ENCODE measurements at regions not wholly inside any gene's neighbourhood (a gene's known extent, or its start where the extent isn't known, plus 50 kb on each side); places are given as distances from the start of the nearest gene placed in this dataset.
"Not testable (repeated sequence)": the region's sequence is repeated elsewhere in the genome, so short reads cannot be mapped to it uniquely, and the experiment has no call there.

- no peak for DNase-seq (ENCODE audit: low read depth)
These were observed 139.6 kb downstream of the MYLK4 start for GRCh38 chr6:2611092-2611491.

- DNase-seq (ENCODE audit: low read depth), result no peak
These were observed 142.2 kb downstream of the MYLK4 start for GRCh38 chr6:2608503-2608902.

- DNase-seq (ENCODE audit: low read depth), result no peak
These were observed 150.4 kb downstream of the MYLK4 start for GRCh38 chr6:2600363-2600762.

DNA sequence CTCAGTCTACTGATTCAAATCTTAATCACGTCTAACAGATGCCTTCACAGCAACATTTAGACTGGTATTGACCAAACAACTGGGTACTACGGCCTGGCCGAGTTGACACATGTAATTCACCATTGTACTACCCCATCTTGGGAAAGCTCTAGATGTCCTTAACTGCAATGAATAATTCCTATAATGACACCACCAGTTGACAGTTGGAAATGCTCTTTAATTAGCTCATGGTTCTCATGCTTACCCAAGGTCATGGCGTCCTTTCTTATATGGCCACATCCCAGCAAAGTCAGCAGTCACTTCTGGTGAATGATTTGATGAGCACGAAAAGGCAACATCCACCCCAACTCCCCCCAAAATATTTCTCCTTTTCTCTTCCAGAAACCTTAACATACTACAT lies 150.9 kb downstream of the MYLK4 start:
- DNase-seq (ENCODE audit: low read depth), result no peak

DNA sequence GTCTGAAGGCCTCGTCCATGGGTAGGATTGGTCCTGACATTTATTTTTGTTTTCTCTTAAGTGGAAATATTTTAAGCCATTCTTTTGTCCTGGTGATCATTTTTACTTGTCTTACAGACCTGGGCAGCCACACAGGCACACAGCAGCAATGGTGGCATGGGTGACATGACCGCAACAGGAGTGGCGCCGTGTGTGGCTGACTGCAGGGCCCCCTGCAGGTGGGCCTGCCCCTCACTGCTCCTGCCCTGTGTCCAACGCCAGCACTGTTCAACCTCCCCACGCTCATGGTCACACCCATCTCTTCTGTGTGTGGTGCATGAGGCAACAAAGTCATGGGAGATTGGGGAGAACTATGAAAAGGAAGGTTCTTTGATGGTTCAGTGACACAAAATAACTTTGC lies 151.9 kb downstream of the MYLK4 start:
- no peak for DNase-seq (ENCODE audit: low read depth)

DNA sequence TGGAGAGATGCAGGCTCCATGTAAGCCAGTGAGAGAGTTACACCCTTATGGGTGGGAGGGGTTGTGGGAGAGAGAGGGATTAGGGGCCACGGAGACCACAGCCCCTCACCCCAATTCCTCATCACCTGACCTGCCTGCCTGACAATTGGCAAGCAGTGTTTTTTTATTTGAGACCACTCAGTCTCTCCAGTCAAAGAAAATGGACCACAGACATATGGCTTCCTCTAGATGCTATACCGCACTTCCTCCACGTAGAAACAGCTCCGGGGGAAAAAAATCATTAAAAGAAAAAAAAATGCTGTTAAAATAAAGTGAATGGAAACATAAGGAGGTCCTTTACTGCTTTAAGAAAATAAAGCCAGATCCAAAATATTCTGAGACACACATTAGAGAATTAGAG lies 152.7 kb downstream of the MYLK4 start:
- DNase-seq (ENCODE audit: low read depth), result no peak

DNA sequence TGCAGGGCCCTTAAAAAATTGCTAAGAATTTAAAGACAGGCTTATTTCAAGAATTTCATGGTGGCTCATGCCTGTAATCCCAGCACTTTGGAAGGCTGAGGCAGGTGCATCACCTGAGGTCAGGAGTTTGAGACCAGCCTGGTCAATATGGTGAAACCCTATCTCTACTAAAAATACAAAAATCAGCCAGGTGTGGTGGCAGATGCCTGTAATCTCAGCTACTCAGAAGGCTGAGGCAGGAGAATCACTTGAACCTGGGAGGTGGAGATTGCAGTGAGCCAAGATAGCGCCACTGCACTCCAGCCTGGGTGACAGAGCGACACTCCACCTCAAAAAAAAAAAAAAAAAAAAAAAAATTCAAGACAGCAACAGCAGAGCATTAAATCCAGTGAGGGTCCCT lies 153.3 kb downstream of the MYLK4 start:
- not testable (repeated sequence) for DNase-seq (ENCODE audit: low read depth)

DNA sequence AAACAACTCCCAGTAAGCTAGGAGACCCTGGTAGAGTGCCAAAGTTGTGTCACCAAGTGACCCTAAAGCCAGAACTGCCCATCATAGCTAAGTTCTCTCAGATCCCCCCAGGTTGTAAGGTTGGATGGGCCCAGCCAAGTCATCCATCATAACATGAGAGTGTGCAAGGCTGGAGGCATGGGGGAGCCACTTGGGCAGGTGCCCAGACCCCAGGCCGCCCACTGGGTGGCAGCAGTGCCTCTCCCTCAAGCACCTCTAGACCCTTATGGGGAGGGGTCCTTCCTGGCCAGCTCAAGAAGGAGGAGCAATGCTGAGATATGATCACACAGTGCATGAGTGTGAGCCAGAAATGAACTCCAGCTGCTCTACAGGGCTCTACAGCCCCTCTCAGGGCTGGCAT lies 154.5 kb downstream of the MYLK4 start:
- DNase-seq (ENCODE audit: low read depth), result no peak

GRCh38 chr6:2594868-2595267 lies 155.9 kb downstream of the MYLK4 start:
- no peak for DNase-seq (ENCODE audit: low read depth)

DNA sequence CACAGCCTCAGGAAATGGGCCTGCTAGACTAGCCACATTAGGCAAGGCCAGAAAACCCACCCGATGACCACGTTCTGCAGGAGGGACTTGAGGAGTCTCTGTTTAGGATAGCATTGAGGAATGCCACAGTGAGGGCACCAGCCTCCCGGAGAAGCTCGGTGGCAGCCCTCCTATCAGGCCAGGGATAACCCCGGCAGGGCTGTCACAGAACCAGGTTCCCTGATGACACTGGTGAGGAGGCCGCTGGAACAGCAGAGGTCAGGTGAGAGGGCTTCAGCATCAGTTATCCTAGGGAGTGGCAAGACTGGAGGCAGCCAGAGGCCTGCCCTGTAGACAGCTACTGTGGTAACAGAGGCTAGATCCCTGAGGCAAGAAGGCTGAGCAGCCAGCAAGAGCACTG lies 157.6 kb downstream of the MYLK4 start:
- no peak for DNase-seq (ENCODE audit: low read depth)

DNA sequence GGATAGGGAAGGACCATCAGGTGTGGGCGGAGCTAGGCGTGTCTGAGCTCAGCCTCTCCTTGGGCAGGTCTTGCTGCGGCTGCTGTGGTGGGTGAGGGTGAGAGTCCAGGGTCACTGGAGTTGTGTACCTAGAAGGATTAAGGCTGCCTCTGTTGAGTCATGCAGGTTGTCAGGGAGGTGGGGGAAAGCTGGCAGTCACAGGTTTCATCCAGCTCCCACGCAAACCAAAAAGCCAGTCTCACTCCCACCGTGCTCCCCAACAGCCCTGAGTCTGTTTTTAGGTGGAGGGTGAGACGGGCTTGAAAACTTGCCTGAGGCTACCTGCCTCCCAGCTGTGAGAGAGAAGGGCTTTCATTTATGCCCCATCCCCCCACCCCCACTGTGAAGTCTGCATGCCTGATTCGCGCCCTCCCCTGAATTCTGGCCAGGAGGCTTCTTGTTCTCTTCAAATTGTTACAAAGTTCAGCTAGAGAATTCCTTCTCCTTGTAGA lies 161.5 kb downstream of the MYLK4 start:
- no peak for DNase-seq (ENCODE audit: low read depth)

DNA sequence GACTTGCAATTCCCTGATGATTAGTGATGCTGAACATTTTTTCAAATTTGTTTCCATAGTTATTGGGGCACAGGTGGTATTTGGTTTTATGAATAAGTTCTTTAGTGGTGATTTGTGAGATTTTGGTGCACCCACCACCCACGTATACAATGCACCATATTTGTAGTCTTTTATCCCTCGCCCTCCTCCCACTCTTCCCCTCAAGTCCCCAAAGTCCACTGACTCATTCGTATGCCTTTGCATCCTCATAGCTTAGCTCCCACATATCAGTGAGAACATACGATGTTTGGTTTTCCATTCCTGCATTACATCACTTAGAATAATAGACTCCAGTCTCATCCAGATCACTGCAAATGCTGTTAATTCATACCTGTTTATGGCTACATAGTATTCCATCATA lies 167.3 kb downstream of the MYLK4 start:
- DNase-seq (ENCODE audit: low read depth), result no peak

DNA sequence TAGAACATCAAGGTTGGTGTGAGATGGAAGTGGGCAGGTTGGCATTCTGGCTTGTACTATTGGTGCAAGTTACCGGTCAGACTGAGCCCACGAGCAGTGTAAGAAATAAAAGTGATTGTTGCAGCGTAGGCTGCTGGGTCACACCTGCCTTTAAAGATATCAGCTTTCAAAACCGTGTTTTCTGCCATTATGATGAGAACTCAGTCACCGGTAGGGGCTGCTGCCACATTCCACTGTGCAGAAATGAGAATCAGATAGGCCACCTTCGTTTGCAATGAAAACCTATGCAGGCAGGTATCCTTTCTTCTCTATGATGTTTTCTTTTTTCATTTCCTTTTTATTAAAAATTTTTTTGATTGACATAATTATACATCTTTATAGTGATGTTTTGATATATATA lies 168.5 kb downstream of the MYLK4 start:
- DNase-seq (ENCODE audit: low read depth), result no peak

- no peak for DNase-seq (ENCODE audit: low read depth)
These were observed 169.1 kb downstream of the MYLK4 start for GRCh38 chr6:2581611-2582010.

GRCh38 chr6:2581011-2581410 lies 169.7 kb downstream of the MYLK4 start:
- no peak for DNase-seq (ENCODE audit: low read depth)

- DNase-seq (ENCODE audit: low read depth), result no peak
These were observed 170.7 kb downstream of the MYLK4 start for GRCh38 chr6:2579804-2580570.

GRCh38 chr6:2579241-2579761 lies 171.4 kb downstream of the MYLK4 start:
- DNase-seq (ENCODE audit: low read depth), result no peak

DNA sequence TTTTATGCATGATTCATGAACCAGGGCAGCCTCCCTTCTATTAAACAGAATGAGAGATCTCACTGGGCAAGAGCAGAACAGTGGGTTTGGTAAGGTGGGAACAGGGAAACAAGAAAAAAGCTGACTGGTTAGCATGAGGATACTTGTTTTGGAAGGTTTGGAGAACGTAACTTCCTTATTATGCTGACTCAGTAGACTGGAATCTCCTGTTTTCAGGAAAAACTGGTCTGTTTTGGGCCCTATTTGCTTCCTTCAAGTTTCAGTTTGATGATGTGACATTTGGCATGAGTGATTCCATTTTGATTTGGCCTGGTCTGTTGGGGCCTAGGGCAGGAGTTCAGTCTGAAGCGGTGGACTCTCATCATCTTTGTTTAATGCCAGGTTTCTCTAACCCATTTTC lies 172.0 kb downstream of the MYLK4 start:
- no peak for DNase-seq (ENCODE audit: low read depth)

DNA sequence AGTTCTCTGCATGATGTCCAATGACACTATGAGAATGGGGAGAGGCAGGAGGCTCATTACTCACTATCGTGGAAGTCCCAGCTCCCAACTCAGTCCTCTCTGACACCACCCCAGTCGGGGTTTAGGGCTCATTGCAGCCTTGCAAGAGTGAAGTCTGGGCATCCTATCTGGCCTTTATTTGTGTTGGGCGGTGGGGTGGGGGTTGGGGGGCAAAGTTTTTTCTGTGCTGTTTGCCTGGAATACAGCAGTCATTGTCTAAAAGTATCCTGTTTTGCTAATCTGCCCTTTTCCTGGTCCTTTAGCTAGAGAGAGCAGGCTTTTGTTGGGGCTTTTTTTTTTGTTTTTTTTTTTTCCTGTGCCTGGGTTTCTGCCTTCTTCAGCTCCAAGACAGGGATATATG lies 174.2 kb downstream of the MYLK4 start:
- no peak for DNase-seq (ENCODE audit: low read depth)

- DNase-seq (ENCODE audit: low read depth), result no peak
These were observed 175.5 kb downstream of the MYLK4 start for GRCh38 chr6:2575236-2575635.

DNA sequence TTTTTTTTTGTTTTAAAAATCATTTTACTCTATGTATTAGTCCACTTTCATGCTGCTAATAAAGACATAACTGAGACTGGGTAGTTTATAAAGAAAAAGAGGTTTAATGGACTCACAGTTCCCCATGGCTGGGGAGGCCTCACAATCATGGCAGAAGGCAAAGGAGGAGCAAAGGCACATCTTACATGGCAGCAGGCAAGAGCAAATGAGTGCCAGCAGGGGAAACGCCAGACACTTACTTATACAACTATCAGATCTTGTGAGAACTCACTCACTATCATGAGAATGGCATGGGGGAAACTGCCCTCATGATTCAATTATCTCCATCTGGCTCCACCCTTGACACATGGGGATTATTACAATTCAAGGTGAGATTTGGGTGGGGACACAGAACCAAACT lies 181.3 kb downstream of the MYLK4 start:
- DNase-seq (ENCODE audit: low read depth), result not testable (repeated sequence)

GRCh38 chr6:2566048-2566447 lies 184.7 kb downstream of the MYLK4 start:
- no peak for DNase-seq (ENCODE audit: low read depth)

- DNase-seq (ENCODE audit: low read depth), result no peak
These were observed 185.2 kb downstream of the MYLK4 start for GRCh38 chr6:2565499-2565898.

DNA sequence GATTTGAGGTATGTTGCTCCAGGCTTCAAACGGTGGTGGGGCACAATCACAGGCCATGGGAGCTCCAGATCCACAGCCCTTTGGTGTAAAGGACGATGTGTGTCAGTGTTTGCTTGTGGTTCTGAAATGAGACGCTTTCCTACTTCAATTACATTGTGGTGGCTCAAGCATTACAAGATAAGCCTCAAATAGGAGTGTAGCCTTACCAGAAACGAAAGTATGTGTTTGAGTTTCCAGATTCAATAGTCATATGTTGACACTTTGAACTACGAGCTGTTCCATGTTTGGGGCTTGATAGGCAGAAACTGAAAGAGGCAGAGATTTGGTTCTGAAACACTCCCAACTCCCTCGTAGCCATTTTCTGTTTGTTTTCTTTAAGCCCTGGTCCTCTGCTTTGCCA lies 187.1 kb downstream of the MYLK4 start:
- DNase-seq (ENCODE audit: low read depth), result no peak

Data from stimulated activated CD8-positive, alpha-beta memory T cell treated with anti-CD3 and anti-CD28 coated beads, Interleukin-12 subunit alpha, Interleukin-12 subunit beta, amount 100 ng/mL, for 1 hour (primary cell).